ENCODE measurements at regions not wholly inside any gene's neighbourhood (a gene's known extent, or its start where the extent isn't known, plus 50 kb on each side); places are given as distances from the start of the nearest gene placed in this dataset.

- TF ChIP-seq POLR2AphosphoS5 (IDR thresholded peaks at IDR 0.05), result no peak
- TF ChIP-seq CTCF (IDR thresholded peaks at IDR 0.05), result no peak
These were observed 190.6 kb downstream of the MRPL39 start for GRCh38 chr21:25416669-25417068.

Data from transverse colon (tissue), 4 donors.